Trophoblast cell (in vitro differentiated cells and primary cell): ENCODE measurements at regions not wholly inside any gene's neighbourhood (a gene's known extent, or its start where the extent isn't known, plus 50 kb on each side); places are given as distances from the start of the nearest gene placed in this dataset.
A peak's percentile ranks its signal among the peaks of the same experiment; 100 is the strongest.

ENCODE experiments used
- DNase-seq, 2 donors: peaks; one replicate each; pipeline ENCODE4 v3.0.0-alpha.2; 2016
- H2AFZ ChIP-seq: 2 replicates; pipeline ENCODE4 v1.6.1; 2013; ENCODE audit warnings: low read length, moderate library complexity, mild to moderate bottlenecking; ENCODE audit not compliant: insufficient read depth, poor library complexity
- H2AK5ac ChIP-seq: 2 replicates; pipeline ENCODE4 v1.6.1; 2013; ENCODE audit warnings: mild to moderate bottlenecking, low read length
- H2BK120ac ChIP-seq: 2 replicates; pipeline ENCODE4 v1.6.1; 2013; ENCODE audit warnings: low read length, mild to moderate bottlenecking, moderate library complexity; ENCODE audit not compliant: insufficient read depth, poor library complexity
- H2BK12ac ChIP-seq: 2 replicates; pipeline ENCODE4 v1.6.1; 2013; ENCODE audit warnings: mild to moderate bottlenecking, low read length, moderate library complexity
- H2BK5ac ChIP-seq: 2 replicates; pipeline ENCODE4 v1.6.1; 2013; ENCODE audit warnings: low read length, low read depth, moderate library complexity, mild to moderate bottlenecking; ENCODE audit not compliant: poor library complexity
- H3K14ac ChIP-seq: 2 replicates; pipeline ENCODE4 v1.6.1; 2013; ENCODE audit warnings: mild to moderate bottlenecking, low read length
- H3K18ac ChIP-seq: 2 replicates; pipeline ENCODE4 v1.6.1; 2013; ENCODE audit warnings: mild to moderate bottlenecking, low read length
- H3K23ac ChIP-seq: 2 replicates; pipeline ENCODE4 v1.6.1; 2013; ENCODE audit warnings: low read length
- H3K27ac ChIP-seq: 2 replicates; pipeline ENCODE4 v1.5.1; 2013; ENCODE audit warnings: low read depth, mild to moderate bottlenecking, inconsistent platforms, low read length, moderate library complexity
- H3K27me3 ChIP-seq: 2 replicates; pipeline ENCODE4 v1.6.1; 2013; ENCODE audit warnings: inconsistent platforms, mild to moderate bottlenecking, low read length, moderate library complexity; ENCODE audit not compliant: insufficient read depth
- H3K36me3 ChIP-seq, 2 experiments: 1 replicate in 1 of 2; 2 replicates in 1 of 2; pipeline ENCODE4 v1.6.1; 2013; ENCODE audit warnings: low read length in 2 of 2, mild to moderate bottlenecking in 2 of 2, moderate library complexity in 1 of 2; ENCODE audit not compliant: insufficient read depth in 2 of 2, control insufficient read depth in 1 of 2
- H3K4ac ChIP-seq: 2 replicates; pipeline ENCODE4 v1.6.1; 2013; ENCODE audit warnings: low read depth, mild to moderate bottlenecking, low read length, moderate library complexity
- H3K4me1 ChIP-seq, 2 experiments: 1 replicate in 1 of 2; 2 replicates in 1 of 2; pipeline ENCODE4 v1.6.1; 2013; ENCODE audit warnings: low read length in 2 of 2, mild to moderate bottlenecking in 2 of 2, moderate library complexity in 1 of 2; ENCODE audit not compliant: insufficient read depth in 2 of 2, control insufficient read depth in 1 of 2
- H3K4me2 ChIP-seq: 2 replicates; pipeline ENCODE4 v1.6.1; 2013; ENCODE audit warnings: inconsistent platforms, mild to moderate bottlenecking, low read length, moderate library complexity
- H3K4me3 ChIP-seq: 2 replicates; pipeline ENCODE4 v1.5.1; 2013; ENCODE audit warnings: mild to moderate bottlenecking, low read depth, low read length, inconsistent platforms
- H3K79me1 ChIP-seq: one replicate; pipeline ENCODE4 v1.6.1; 2013; ENCODE audit warnings: low read length
- H3K79me2 ChIP-seq: 2 replicates; pipeline ENCODE4 v1.6.1; 2013; ENCODE audit warnings: low read length, mild to moderate bottlenecking; ENCODE audit not compliant: control insufficient read depth, insufficient read depth, poor library complexity
- H3K9ac ChIP-seq: 2 replicates; pipeline ENCODE4 v1.6.1; 2013; ENCODE audit warnings: mild to moderate bottlenecking, low read length
- H3K9me3 ChIP-seq: 2 replicates; pipeline ENCODE4 v1.6.1; 2013; ENCODE audit warnings: low read depth, mild to moderate bottlenecking, control low read depth, inconsistent platforms, low read length; ENCODE audit not compliant: insufficient read depth
- H4K12ac ChIP-seq: 2 replicates; pipeline ENCODE4 v1.6.1; 2013; ENCODE audit warnings: low read depth, mild to moderate bottlenecking, low read length, moderate library complexity
- H4K8ac ChIP-seq: 2 replicates; pipeline ENCODE4 v1.6.1; 2013; ENCODE audit warnings: low read depth, mild to moderate bottlenecking, low read length, moderate library complexity
- H4K91ac ChIP-seq: one replicate; pipeline ENCODE4 v1.6.1; 2013; ENCODE audit warnings: low read depth, mild to moderate bottlenecking, low read length, moderate library complexity
- WGBS: extraction: QIAGEN DNeasy Blood & Tissue Kit; methylation state at CpG from one replicate; pipeline ENCODE4 v1.1.7; 2013; ENCODE audit warnings: missing lambda C conversion rate; ENCODE audit not compliant: insufficient read length, insufficient coverage; ENCODE audit errors: extremely low coverage; 5-methylcytosine and 5-hydroxymethylcytosine counted together

DNA sequence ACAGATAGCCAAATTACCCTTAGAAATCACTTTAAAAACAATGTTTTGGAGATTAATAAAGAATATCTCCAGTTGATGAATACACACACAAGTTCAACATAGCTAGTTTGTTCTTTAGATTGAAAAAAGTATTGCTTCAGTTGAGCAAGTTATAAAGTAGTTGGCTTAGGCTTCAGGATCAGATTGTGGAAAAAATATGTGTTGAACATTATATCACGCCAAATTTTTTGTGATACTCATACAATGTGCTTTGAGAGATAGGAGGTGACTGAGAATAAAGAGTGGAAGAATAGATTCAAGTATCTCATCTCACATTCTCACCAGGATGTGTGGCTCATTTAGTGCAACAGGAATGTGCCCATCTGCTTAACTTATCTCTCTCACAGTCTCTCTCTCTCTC lies 553.3 kb downstream of the HTR7 start:
- no peaks in the 10 kb centered on the region for H3K9me3 ChIP-seq
- no peak for DNase-seq
- peaks cover 0 to 6% of the 10 kb centered on the region in 2 experiments for H3K4me1 ChIP-seq
- no peak overlapping the region for H3K27ac ChIP-seq
- no peak overlapping the region for H3K4me2 ChIP-seq
- H3K79me2 ChIP-seq: no peaks in the 10 kb centered on the region
- no peak overlapping the region for H2AK5ac ChIP-seq
- no peak overlapping the region for H3K4me3 ChIP-seq
- H3K14ac ChIP-seq: no peak overlapping the region
- H3K23ac ChIP-seq: no peak overlapping the region
- no peak overlapping the region for H2AFZ ChIP-seq
- H4K91ac ChIP-seq: no peak overlapping the region
- H3K36me3 ChIP-seq: no peaks in the 10 kb centered on the region
- H3K9ac ChIP-seq: no peak overlapping the region
- H4K8ac ChIP-seq: no peak overlapping the region
- no peak overlapping the region for H4K12ac ChIP-seq
- H3K79me1 ChIP-seq: peaks cover 3% of the 10 kb centered on the region
- H3K4ac ChIP-seq: no peak overlapping the region
- H2BK12ac ChIP-seq: no peak overlapping the region
- H2BK5ac ChIP-seq: no peak overlapping the region
- no peak overlapping the region for H3K18ac ChIP-seq
- no CpG with 5 or more reads among the region's 1 CpG for WGBS
- H3K27me3 ChIP-seq: no peaks in the 10 kb centered on the region
- no peak overlapping the region for H2BK120ac ChIP-seq

DNA sequence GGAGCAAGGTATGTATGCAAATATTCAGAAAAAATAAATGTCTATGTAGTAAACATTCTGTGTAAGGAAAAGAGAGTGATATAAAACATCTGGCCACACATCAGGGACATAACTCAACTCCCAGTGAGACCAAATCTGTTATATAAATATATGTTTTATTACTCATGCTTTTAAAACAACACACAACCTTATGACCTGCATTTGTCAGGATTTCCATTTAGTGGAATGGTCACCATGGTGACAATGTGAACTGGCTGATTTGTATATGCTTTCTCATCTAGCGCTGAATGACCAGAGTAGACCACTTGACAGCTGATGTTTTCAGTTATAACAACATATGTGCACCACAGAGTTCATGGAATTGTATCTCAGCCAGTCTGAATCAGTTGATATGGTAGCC lies 551.7 kb downstream of the HTR7 start:
- H2BK12ac ChIP-seq: no peak overlapping the region
- H3K79me2 ChIP-seq: no peaks in the 10 kb centered on the region
- H3K4me1 ChIP-seq: peaks cover 0 to 6% of the 10 kb centered on the region in 2 experiments
- no CpG with 5 or more reads among the region's 1 CpG for WGBS
- no peak overlapping the region for H4K12ac ChIP-seq
- H3K4me3 ChIP-seq: no peak overlapping the region
- no peak overlapping the region for H3K9ac ChIP-seq
- H3K9me3 ChIP-seq: no peaks in the 10 kb centered on the region
- H3K27ac ChIP-seq: no peak overlapping the region
- no peak overlapping the region for H3K4ac ChIP-seq
- no peak overlapping the region for H4K91ac ChIP-seq
- DNase-seq: no peak
- H2BK5ac ChIP-seq: no peak overlapping the region
- no peak overlapping the region for H3K14ac ChIP-seq
- H3K18ac ChIP-seq: no peak overlapping the region
- no peak overlapping the region for H2AK5ac ChIP-seq
- H3K79me1 ChIP-seq: peaks cover 3% of the 10 kb centered on the region
- H3K4me2 ChIP-seq: no peak overlapping the region
- H3K27me3 ChIP-seq: no peaks in the 10 kb centered on the region
- H3K23ac ChIP-seq: no peak overlapping the region
- no peak overlapping the region for H2AFZ ChIP-seq
- H3K36me3 ChIP-seq: no peaks in the 10 kb centered on the region
- no peak overlapping the region for H2BK120ac ChIP-seq
- H4K8ac ChIP-seq: no peak overlapping the region

- H3K9me3 ChIP-seq: no peaks in the 10 kb centered on the region
- no peaks in the 10 kb centered on the region for H3K36me3 ChIP-seq
- H3K79me1 ChIP-seq: no peaks in the 10 kb centered on the region
- H2BK12ac ChIP-seq: no peak overlapping the region
- peak in 1 of 2 donors; percentile 49 for DNase-seq
- no peak overlapping the region for H2AK5ac ChIP-seq
- no peaks in the 10 kb centered on the region for H3K27me3 ChIP-seq
- no peak overlapping the region for H2BK5ac ChIP-seq
- no peak overlapping the region for H3K27ac ChIP-seq
- no peak overlapping the region for H2AFZ ChIP-seq
- H3K14ac ChIP-seq: no peak overlapping the region
- no peak overlapping the region for H4K8ac ChIP-seq
- H2BK120ac ChIP-seq: no peak overlapping the region
- no peak overlapping the region for H4K91ac ChIP-seq
- no peak overlapping the region for H3K4me2 ChIP-seq
- no peak overlapping the region for H3K23ac ChIP-seq
- no peaks in the 10 kb centered on the region for H3K79me2 ChIP-seq
- no peaks in the 10 kb centered on the region for H3K4me1 ChIP-seq
- no CpG with 5 or more reads among the region's 7 CpGs for WGBS
- H3K4me3 ChIP-seq: no peak overlapping the region
- no peak overlapping the region for H3K4ac ChIP-seq
- no peak overlapping the region for H3K9ac ChIP-seq
- no peak overlapping the region for H3K18ac ChIP-seq
- no peak overlapping the region for H4K12ac ChIP-seq
Measured at GRCh38 chr10:90308223-90308622, 549.6 kb downstream of the HTR7 start.

DNA sequence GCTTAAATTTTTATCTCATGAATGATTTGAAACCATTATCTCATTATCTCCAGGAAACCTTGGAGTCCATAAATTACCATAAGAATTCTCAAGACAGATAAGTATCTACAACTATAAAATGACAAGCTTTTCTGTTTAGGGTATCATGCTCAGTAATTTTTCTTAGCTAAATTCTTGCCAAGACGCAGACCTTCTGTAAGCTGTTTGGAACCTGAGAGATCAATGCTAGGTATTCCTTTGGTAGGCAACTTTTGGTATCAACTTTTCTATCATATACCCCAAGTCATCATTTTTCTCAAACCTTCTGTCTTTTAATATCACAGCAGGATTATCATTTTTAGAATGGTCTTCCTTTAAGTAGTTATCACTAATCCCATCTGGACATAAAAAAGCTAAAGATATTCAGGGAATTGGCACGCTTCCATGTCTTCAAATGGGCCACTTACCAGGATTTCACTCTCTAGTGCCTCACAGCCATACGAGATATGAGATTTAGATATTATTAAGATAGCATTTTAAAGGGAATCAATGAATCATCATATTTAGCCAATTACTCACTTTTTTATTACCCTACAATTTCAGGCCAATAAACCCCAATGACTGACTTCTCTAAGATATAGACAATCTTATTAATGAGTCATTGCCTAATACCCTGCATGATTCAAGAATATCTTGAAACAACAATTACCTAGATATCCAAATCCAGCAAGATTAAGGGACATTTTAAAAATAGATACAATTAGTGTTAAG lies 544.1 kb downstream of the HTR7 start:
- H3K4ac ChIP-seq: no peak overlapping the region
- H3K36me3 ChIP-seq: no peaks in the 10 kb centered on the region
- peaks cover 0 to 2% of the 10 kb centered on the region in 2 experiments for H3K4me1 ChIP-seq
- no peak overlapping the region for H3K14ac ChIP-seq
- no peak overlapping the region for H2BK5ac ChIP-seq
- no peak overlapping the region for H4K8ac ChIP-seq
- H2AFZ ChIP-seq: no peak overlapping the region
- DNase-seq: peak in 1 of 2 donors; percentile 8
- H3K9me3 ChIP-seq: no peaks in the 10 kb centered on the region
- no peak overlapping the region for H3K4me3 ChIP-seq
- H3K18ac ChIP-seq: no peak overlapping the region
- H3K27ac ChIP-seq: no peak overlapping the region
- no CpG with 5 or more reads among the region's 3 CpGs for WGBS
- H2BK12ac ChIP-seq: no peak overlapping the region
- no peak overlapping the region for H4K91ac ChIP-seq
- no peaks in the 10 kb centered on the region for H3K79me2 ChIP-seq
- no peak overlapping the region for H3K4me2 ChIP-seq
- no peak overlapping the region for H3K9ac ChIP-seq
- H3K27me3 ChIP-seq: no peaks in the 10 kb centered on the region
- H3K23ac ChIP-seq: no peak overlapping the region
- H4K12ac ChIP-seq: no peak overlapping the region
- H2AK5ac ChIP-seq: no peak overlapping the region
- no peak overlapping the region for H2BK120ac ChIP-seq
- peaks cover 3% of the 10 kb centered on the region for H3K79me1 ChIP-seq
